GM23248 (cell line): ENCODE measurements at regions not wholly inside any gene's neighbourhood (a gene's known extent, or its start where the extent isn't known, plus 50 kb on each side); places are given as distances from the start of the nearest gene placed in this dataset.

ENCODE experiments used
- EZH2 ChIP-seq: fragments of 200-600 bp; sonication (generic); IDR thresholded peaks from 2 replicates; pipeline ENCODE4 v1.6.1; 2018; ENCODE audit warnings: antibody characterized with exemption, mild to moderate bottlenecking; ENCODE audit not compliant: insufficient read depth, poor library complexity, severe bottlenecking
- EZH2phosphoT487 ChIP-seq: fragments of 200-600 bp; sonication (generic); IDR thresholded peaks from 2 replicates; pipeline ENCODE4 v1.6.1; 2018; ENCODE audit warnings: antibody characterized with exemption, moderate library complexity, mild to moderate bottlenecking, low read depth; ENCODE audit not compliant: insufficient read depth

DNA sequence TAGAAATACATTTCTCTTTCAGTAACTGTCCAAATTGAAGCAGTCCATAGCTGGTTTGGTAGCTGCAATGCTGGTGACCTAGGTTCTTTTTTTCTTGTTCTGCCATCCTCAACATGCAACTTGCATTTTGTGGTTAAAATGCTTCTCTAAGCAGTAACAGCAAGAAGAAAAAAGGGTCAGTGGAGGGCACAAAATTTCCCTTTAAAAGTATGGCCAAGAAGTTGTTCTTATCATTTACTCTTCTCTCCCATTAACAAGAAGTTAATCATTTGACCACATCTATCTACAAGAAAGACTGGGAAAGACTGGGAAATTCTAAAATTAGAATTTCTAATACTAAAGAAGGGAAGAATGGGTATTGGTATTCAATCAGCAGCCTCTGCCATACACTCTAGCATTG lies 569.9 kb downstream of the CPS1 start:
- TF ChIP-seq EZH2: no peak
- TF ChIP-seq EZH2phosphoT487: no peak
